Activated CD4-positive, CD25-positive, alpha-beta regulatory T cell treated with anti-CD3 and anti-CD28 coated beads, Interleukin-2, amount 50 U/mL, for 16 hours (primary cell): ENCODE measurements at regions not wholly inside any gene's neighbourhood (a gene's known extent, or its start where the extent isn't known, plus 50 kb on each side); places are given as distances from the start of the nearest gene placed in this dataset.

Experiments used
- DNase-seq: peaks from one replicate; pipeline ENCODE4 v3.0.0-alpha.2; 2020; ENCODE audit warnings: low read depth, low spot score

GRCh38 chrY:15162211-15162610 is 637.9 kb downstream of the NLGN4Y start:
- no peak for DNase-seq

DNA sequence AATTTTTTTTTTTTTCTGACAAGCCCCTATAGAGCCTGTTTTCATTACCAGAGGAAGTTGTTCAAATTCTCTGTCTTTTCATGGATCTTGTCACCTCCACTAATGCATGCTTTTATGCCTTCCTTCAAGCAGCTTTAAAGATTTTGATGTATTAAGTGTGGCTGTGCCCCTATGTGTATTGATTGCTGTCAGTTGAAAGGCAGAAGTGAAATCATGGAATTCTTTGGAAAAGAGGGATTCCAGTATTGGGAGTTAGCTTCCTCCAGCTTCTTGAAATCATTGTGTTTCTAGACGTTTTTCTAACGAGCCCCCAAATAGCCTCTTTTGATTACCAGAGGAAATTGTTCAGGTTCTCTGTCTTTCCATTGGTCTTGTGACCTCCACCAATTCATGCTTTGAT is 655.6 kb downstream of the NLGN4Y start:
- no peak for DNase-seq

DNA sequence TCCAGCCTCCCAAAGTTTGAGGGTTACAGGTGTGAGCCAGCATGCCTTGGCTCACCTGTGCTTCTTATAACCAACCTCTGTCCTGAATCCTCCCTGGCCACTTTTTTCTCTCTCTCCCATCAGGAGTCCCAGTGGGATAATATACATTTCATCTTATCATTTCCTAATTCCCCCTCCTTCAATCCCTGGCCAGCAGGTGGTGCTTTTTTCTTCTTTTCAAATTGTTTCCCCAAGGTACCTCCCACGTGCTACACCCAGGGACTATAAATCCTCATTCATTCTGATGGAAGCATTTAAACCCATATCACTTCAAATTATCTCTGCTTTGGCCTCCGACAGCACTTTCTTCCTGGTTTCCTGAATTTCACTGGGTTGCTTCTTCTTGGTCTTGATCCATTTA is 704.7 kb downstream of the NLGN4Y start:
- no peak for DNase-seq

GRCh38 chrY:15239596-15240132 is 715.3 kb downstream of the NLGN4Y start:
- DNase-seq: no peak

GRCh38 chrY:15259286-15259685 is 735.0 kb downstream of the NLGN4Y start:
- no peak for DNase-seq

- DNase-seq: no peak
These were observed 762.2 kb downstream of the NLGN4Y start for GRCh38 chrY:15286572-15286971.

DNA sequence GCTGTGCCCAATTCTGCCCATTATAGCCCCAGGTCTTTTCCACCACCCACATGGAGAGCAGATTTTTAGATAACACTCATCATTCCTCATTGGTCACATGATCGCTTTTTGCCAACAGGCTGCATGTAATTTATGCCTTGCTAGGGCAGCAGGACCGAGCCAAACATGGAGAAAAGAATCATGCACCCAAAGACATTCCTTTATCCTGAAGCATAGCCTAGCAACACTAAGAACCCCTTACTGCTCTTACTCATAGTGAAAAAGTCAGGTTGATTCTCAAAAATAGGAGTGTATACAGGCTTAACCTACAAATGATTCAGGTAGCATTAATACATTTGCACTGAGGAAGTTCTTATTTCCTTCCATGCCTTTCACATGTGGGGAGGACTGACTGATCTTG is 765.5 kb downstream of the NLGN4Y start:
- DNase-seq: no peak

- DNase-seq: no peak
These were observed 768.6 kb downstream of the NLGN4Y start for GRCh38 chrY:15292881-15293280.

GRCh38 chrY:15301879-15302278 is 777.5 kb downstream of the NLGN4Y start:
- DNase-seq: no peak

- DNase-seq: no peak
These were observed 787.8 kb downstream of the NLGN4Y start for GRCh38 chrY:15312166-15312565.

DNA sequence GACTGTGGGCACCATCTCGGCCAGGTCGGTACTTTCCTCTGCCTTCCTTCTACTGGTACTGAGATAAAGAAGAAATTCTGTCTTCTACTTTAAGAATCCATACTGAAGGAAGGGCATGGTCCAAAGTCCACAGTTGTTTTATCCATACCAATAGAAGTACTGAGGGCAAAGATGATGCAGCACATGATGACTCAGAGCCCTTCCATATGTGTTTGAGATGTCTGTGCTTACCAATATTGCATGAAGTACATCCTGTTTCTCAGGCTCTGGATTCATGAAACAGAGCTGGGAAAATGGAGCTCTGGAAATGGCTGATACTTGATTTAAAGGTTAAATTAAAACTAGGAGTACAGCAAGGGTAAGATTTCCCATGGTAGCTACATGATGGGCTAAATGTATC is 799.9 kb downstream of the NLGN4Y start:
- DNase-seq: no peak

- no peak for DNase-seq
These were observed 800.9 kb downstream of the NLGN4Y start for GRCh38 chrY:15325201-15325600.

GRCh38 chrY:15326673-15327072 is 802.3 kb downstream of the NLGN4Y start:
- no peak for DNase-seq

DNA sequence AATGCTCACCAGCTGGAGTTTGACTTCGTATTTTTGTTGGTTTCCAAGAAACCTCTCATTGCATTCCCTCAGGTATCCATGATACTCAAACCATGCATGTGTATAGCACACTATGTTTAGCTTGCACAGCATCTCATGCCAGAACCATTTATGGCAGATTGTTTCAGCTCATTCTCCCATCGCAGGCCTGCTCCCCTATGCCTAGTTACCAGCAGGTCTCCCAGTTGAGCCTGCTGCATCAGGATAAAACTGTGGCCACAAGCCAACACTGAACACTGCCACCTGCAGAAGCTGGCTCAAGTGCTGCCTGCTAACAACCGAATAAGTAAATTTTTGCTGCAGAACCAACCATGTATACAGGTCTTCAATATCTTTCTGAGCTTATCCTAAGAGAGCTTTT is 804.5 kb downstream of the NLGN4Y start:
- no peak for DNase-seq

DNA sequence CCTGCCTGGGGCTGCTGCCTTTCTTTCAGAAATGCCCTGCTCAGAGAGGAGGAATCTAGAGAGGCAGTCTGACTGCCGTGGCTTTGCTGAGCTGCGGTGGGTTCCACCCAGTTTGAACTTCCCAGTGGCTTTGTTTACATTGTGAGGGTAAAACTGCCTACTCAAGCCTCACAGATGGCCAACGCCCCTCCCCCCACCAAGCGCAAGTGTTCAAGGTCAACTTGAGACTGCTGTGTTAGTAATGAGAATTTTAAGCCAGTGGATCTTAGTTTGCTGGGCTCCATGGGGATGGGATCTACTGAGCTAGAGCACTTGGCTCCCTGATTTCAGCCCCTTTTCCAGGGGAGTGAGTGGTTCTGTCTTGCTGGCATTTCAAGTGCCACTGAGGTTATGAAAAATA is 819.2 kb downstream of the NLGN4Y start:
- no peak for DNase-seq

DNA sequence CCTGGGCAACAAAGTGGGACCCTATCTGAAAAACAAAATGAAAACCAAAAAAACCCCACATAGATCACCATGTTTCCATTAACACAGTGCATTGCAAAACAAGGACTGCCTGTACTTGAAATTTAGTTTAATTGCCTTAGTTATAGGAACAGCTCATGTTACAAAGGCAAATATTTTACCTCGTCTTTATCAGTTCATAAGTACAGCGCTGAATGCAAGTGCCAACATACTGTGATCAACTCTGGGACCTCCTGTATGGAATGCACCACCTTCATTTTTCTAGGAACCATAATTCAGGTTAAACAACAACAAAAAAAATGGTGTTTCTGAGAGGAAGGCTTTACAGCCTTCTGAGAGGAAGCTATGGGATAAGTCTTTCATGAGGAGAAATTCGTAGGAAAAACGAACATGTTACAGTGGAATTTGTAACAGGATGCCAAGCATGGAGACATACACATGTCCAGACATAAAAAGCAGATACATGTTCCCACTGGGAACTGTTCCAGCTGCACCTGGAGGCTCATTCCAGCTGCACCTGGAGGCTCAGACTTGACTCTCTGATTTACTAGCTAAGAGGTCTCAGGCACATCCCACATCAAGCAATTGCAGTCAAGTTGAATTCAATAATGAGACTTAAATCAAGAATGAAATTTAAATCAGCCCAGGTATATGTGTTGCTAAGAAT is 821.3 kb downstream of the NLGN4Y start:
- no peak for DNase-seq

DNA sequence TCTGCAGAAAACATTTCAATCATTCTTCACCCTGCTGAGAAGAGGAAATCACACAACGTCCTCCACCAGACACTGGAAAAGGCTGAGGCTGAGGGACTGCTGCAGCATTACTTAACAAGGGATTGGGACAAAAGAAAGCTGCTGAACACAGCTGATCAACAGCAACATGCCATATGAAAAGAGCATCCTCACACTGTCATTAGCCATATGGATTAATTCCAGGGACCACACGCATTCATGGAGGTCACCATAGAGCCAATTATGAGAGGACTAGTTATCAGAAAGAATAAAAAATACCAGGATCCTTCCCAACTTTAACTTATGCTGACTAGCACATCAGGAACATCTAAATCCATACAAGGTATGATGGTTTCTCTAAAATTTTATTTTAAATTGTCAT is 825.0 kb downstream of the NLGN4Y start:
- DNase-seq: no peak

GRCh38 chrY:15355321-15355720 is 831.0 kb downstream of the NLGN4Y start:
- DNase-seq: no peak

DNA sequence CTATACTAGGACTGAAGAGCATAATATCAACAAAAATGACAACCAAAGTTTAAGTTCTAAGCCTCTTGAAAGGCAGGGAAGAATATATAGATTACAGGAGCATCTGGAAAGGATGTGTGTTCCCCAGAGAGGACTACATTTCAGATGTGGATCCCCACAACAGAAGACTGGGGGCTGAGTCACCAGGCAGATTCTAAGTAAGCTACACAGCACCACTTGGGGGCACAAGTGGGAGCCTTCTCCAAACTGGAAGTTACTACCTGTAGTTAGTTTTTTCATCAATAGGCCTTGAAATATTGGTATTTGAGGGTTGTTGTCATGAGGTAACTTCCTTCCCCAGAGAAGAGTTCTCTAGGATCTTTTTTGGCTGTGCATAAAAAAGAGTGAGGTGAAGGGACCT is 836.1 kb downstream of the NLGN4Y start:
- DNase-seq: no peak

- DNase-seq: no peak
These were observed 840.7 kb downstream of the NLGN4Y start for GRCh38 chrY:15364996-15365395.

DNA sequence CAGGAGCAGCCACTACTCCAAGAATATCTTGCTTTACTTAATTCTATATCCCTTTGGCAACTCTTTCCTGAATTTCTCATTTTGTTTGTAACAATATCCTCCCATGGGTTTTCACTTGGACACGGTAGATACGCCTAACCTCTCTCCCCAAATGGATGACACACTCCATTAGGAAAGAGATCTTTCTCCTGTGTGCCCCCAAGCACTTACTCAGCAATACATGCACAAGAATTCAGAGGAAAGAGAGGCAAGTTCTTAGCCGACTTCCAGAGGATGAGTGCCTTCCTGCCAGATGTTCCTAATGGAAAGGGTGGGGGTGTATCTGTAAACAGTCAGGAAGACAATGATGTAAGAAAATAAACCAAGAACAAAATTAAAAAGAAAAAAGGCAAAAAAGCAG is 844.5 kb downstream of the NLGN4Y start:
- no peak for DNase-seq

- DNase-seq: no peak
These were observed 860.8 kb downstream of the NLGN4Y start for GRCh38 chrY:15385178-15385577.

DNA sequence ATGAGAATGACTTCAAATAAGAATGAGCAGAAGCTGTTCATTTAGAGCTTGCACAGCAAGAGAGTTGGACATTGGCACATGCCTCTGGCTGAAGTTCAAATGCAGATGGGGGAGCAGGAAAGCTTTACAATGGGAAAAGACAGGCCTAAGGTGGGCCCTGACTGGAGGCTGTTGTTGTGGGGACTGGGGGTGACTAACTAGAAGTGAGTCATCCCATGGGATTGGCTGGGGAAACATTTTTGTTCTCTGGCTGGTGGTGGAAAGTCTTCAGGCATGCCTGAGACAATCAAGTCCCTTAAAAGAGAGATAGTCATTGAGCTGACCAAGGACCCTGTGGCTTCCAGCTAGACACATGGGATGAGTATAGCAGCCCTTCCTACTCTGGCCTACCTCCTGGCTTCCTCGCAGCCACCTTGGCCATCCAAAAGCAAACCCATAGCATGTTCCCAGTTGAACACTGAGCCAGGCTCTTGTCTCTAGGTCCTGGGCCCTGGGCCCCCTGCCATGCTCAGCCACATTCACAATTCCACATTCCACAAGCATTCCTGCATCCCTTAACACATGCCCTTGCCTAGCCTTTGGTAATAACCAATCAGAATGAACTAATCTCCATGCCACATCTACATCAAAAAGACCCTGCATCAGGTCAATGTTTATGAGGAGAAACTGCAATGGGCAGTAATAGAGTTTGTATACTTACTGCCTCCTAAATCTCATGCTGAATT is 873.4 kb downstream of the NLGN4Y start:
- DNase-seq: no peak
